IMR-90 (cell line): ENCODE measurements at regions not wholly inside any gene's neighbourhood (a gene's known extent, or its start where the extent isn't known, plus 50 kb on each side); places are given as distances from the start of the nearest gene placed in this dataset.

ENCODE experiments used
- ATAC-seq: fragments of 200-7000 bp; cut with Tn5 transposase; 2 replicates; pipeline ENCODE4 v1.9.1; 2020; ENCODE audit warnings: low read depth, mild to moderate bottlenecking, moderate library complexity
- BruUV-seq: library from RNA; stranded (reverse); fragments of 400-500 nt; replicated peaks from 2 replicates; lab custom pipeline; 2021; lab: Mats Ljungman, UMichigan
- CTCF ChIA-PET: fragments of 300-600 bp; formaldehyde crosslinking; extraction: SDS; loops from one replicate; lab custom pipeline; 2021; ENCODE audit warnings: antibody characterized with exemption; lab: Yijun Ruan, JAX
- POLR2A ChIA-PET: fragments of 300-600 bp; sonication (Branson Sonifier 250); formaldehyde crosslinking; loops from one replicate; lab custom pipeline; 2022; ENCODE audit warnings: antibody characterized with exemption; ENCODE audit not compliant: unreplicated experiment; lab: Charles Lee
- DNase-seq: peaks from one replicate; pipeline ENCODE4 v3.0.0; 2013
- H2AFZ ChIP-seq: replicated peaks from 2 replicates; pipeline ENCODE3; 2013; ENCODE audit warnings: low read length, mild to moderate bottlenecking; ENCODE audit not compliant: poor library complexity
- H2AK5ac ChIP-seq: 2 replicates; pipeline ENCODE4 v1.6.1; 2013; ENCODE audit warnings: low read depth, low read length, inconsistent platforms
- H2AK9ac ChIP-seq: replicated peaks from 2 replicates; pipeline ENCODE3; 2013; ENCODE audit warnings: mild to moderate bottlenecking, low read depth, low read length, moderate library complexity; ENCODE audit not compliant: poor library complexity
- H2BK120ac ChIP-seq: 2 replicates; pipeline ENCODE4 v1.6.1; 2013; ENCODE audit warnings: low read depth, low read length, inconsistent platforms
- H2BK15ac ChIP-seq: 3 replicates; pipeline ENCODE4 v1.6.1; 2013; ENCODE audit warnings: low read depth, low read length, inconsistent platforms
- H2BK20ac ChIP-seq: 2 replicates; pipeline ENCODE4 v1.6.1; 2013; ENCODE audit warnings: low read depth, mild to moderate bottlenecking, inconsistent platforms, low read length, moderate library complexity
- H2BK5ac ChIP-seq: 2 replicates; pipeline ENCODE4 v1.6.1; 2013; ENCODE audit warnings: mild to moderate bottlenecking, low read depth, low read length, inconsistent platforms; ENCODE audit not compliant: poor library complexity, severe bottlenecking
- H3K14ac ChIP-seq: replicated peaks from 2 replicates; pipeline ENCODE4 v1.6.1; 2013; ENCODE audit warnings: low read depth, low read length, inconsistent platforms
- H3K18ac ChIP-seq: 2 replicates; pipeline ENCODE4 v1.6.1; 2013; ENCODE audit warnings: low read depth, low read length, control low read depth
- H3K23ac ChIP-seq: 2 replicates; pipeline ENCODE4 v1.6.1; 2013; ENCODE audit warnings: low read depth, low read length, inconsistent platforms
- H3K27ac ChIP-seq: 2 replicates; pipeline ENCODE4 v1.5.1; 2013; ENCODE audit warnings: mild to moderate bottlenecking, control low read depth, low read length; ENCODE audit not compliant: insufficient read depth
- H3K27me3 ChIP-seq: 2 replicates; pipeline ENCODE4 v1.6.1; 2013; ENCODE audit warnings: low read length; ENCODE audit not compliant: control insufficient read depth, insufficient read depth
- H3K36me3 ChIP-seq: 2 replicates; pipeline ENCODE4 v1.6.1; 2013; ENCODE audit warnings: low read length, mixed read lengths; ENCODE audit not compliant: control insufficient read depth, insufficient read depth
- H3K4ac ChIP-seq: 2 replicates; pipeline ENCODE4 v1.6.1; 2013; ENCODE audit warnings: low read depth, low read length, inconsistent platforms
- H3K4me1 ChIP-seq: 2 replicates; pipeline ENCODE4 v1.6.1; 2013; ENCODE audit warnings: low read length, mixed read lengths; ENCODE audit not compliant: control insufficient read depth, insufficient read depth
- H3K4me2 ChIP-seq: 2 replicates; pipeline ENCODE4 v1.6.1; 2013; ENCODE audit warnings: low read depth, mild to moderate bottlenecking, control low read depth, low read length, moderate library complexity
- H3K4me3 ChIP-seq: 2 replicates; pipeline ENCODE4 v1.5.1; 2013; ENCODE audit warnings: low read depth, mild to moderate bottlenecking, control low read depth, low read length, moderate library complexity; ENCODE audit not compliant: insufficient read depth
- H3K56ac ChIP-seq: 2 replicates; pipeline ENCODE4 v1.6.1; 2013; ENCODE audit warnings: low read length, inconsistent platforms; ENCODE audit not compliant: insufficient read depth; ENCODE audit errors: extremely low read depth
- H3K79me1 ChIP-seq, 2 experiments: 2 replicates each; pipeline ENCODE4 v1.6.1; 2013; ENCODE audit warnings: low read length in 2 of 2, inconsistent platforms in 1 of 2, low read depth in 1 of 2
- H3K9ac ChIP-seq: 2 replicates; pipeline ENCODE4 v1.6.1; 2013; ENCODE audit warnings: low read depth, low read length, control low read depth
- H3K9me1 ChIP-seq: 2 replicates; pipeline ENCODE4 v1.6.1; 2013; ENCODE audit warnings: low read length, inconsistent platforms; ENCODE audit not compliant: insufficient read depth
- H3K9me3 ChIP-seq: 2 replicates; pipeline ENCODE4 v1.6.1; 2013; ENCODE audit warnings: low read length; ENCODE audit not compliant: control insufficient read depth, insufficient read depth
- H4K20me1 ChIP-seq: 2 replicates; pipeline ENCODE4 v1.6.1; 2013; ENCODE audit warnings: low read length, inconsistent platforms; ENCODE audit not compliant: insufficient read depth
- H4K5ac ChIP-seq: 2 replicates; pipeline ENCODE4 v1.6.1; 2013; ENCODE audit warnings: mild to moderate bottlenecking, low read depth, low read length, control low read depth
- H4K8ac ChIP-seq, 2 experiments: 2 replicates each; pipeline ENCODE4 v1.6.1; 2013; ENCODE audit warnings: low read depth in 2 of 2, low read length in 2 of 2, control low read depth in 1 of 2, inconsistent platforms in 1 of 2
- H4K91ac ChIP-seq: 2 replicates; pipeline ENCODE4 v1.6.1; 2013; ENCODE audit warnings: low read depth, low read length, inconsistent platforms; ENCODE audit not compliant: insufficient read depth
- BHLHE40 ChIP-seq: fragments of 150-350 bp; IDR thresholded peaks from 2 replicates; pipeline ENCODE4 v1.6.1; 2016; ENCODE audit warnings: mild to moderate bottlenecking, low read depth, low read length
- CEBPB ChIP-seq: IDR thresholded peaks from 2 replicates; pipeline ENCODE4 v1.6.1; 2012; ENCODE audit warnings: low read depth, low read length, improper control_type of control experiment
- CHD1 ChIP-seq: IDR thresholded peaks from 2 replicates; pipeline ENCODE4 v1.6.1; 2012; ENCODE audit warnings: low read depth, low read length, improper control_type of control experiment
- FOS ChIP-seq: fragments of 150-350 bp; IDR thresholded peaks from 2 replicates; pipeline ENCODE4 v1.6.1; 2016; ENCODE audit warnings: low read depth, low read length
- MAFK ChIP-seq: IDR thresholded peaks from 2 replicates; pipeline ENCODE4 v1.6.1; 2012; ENCODE audit warnings: low read depth, low read length, improper control_type of control experiment
- MAZ ChIP-seq: IDR thresholded peaks from 2 replicates; pipeline ENCODE4 v1.6.1; 2012; ENCODE audit warnings: low read depth, mild to moderate bottlenecking, low read length, improper control_type of control experiment, moderate library complexity, borderline replicate concordance
- MXI1 ChIP-seq: IDR thresholded peaks from 2 replicates; pipeline ENCODE4 v1.6.1; 2012; ENCODE audit warnings: low read depth, mild to moderate bottlenecking, low read length, moderate library complexity, borderline replicate concordance
- NFE2L2 ChIP-seq: fragments of 150-350 bp; IDR thresholded peaks from 2 replicates; pipeline ENCODE4 v1.6.1; 2016; ENCODE audit warnings: low read depth, mild to moderate bottlenecking, low read length
- POLR2A ChIP-seq: IDR thresholded peaks from 2 replicates; pipeline ENCODE4 v1.6.1; 2012; ENCODE audit warnings: mild to moderate bottlenecking, low read depth, low read length
- RAD21 ChIP-seq: IDR thresholded peaks from 2 replicates; pipeline ENCODE4 v1.6.1; 2012; ENCODE audit warnings: low read length, improper control_type of control experiment
- RCOR1 ChIP-seq: IDR thresholded peaks from 2 replicates; pipeline ENCODE4 v1.6.1; 2012; ENCODE audit warnings: mild to moderate bottlenecking, low read length, improper control_type of control experiment; ENCODE audit not compliant: insufficient replicate concordance
- RFX5 ChIP-seq: IDR thresholded peaks from 2 replicates; pipeline ENCODE4 v1.8.0; 2012; ENCODE audit warnings: low read depth, mild to moderate bottlenecking, low read length, moderate library complexity
- SMC3 ChIP-seq: fragments of 150-350 bp; IDR thresholded peaks from 2 replicates; pipeline ENCODE4 v1.6.1; 2016; ENCODE audit warnings: low read depth, mild to moderate bottlenecking, antibody characterized with exemption, low read length, moderate library complexity
- WGBS, 2 experiments: methylation state at CpG; one replicate each; pipeline versions ENCODE4 v1.1.5 to v1.1.7; 2013; ENCODE audit warnings: missing lambda C conversion rate in 2 of 2; ENCODE audit not compliant: insufficient read length in 1 of 2; ENCODE audit errors: extremely low coverage in 2 of 2; 5-methylcytosine and 5-hydroxymethylcytosine counted together
- dilution Hi-C: fragments of 300-500 bp; cut with HindIII; formaldehyde crosslinking; loops from one replicate; pipeline ENCODE4 v1.14.3; 2018; ENCODE audit warnings: low sequenced_read_pairs; ENCODE audit not compliant: unreplicated experiment
- in situ Hi-C: fragments of 300-500 bp; cut with MboI; formaldehyde crosslinking; loops from 3 replicates; pipeline ENCODE4 v1.14.3; 2019; ENCODE audit warnings: low sequenced_read_pairs, inconsistent platforms, mixed read lengths
- intact Hi-C: fragments of 100-400 bp; cut with micrococcal nuclease; formaldehyde crosslinking; loops from 2 replicates; pipeline ENCODE4 v1.10.0; 2022
- TF ChIP-seq, protein P1 (sequence below): fragments of 150-350 bp; IDR thresholded peaks from 2 replicates; pipeline ENCODE4 v1.6.1; 2017; ENCODE audit warnings: mild to moderate bottlenecking, antibody characterized with exemption, low read length, low read depth
- TF ChIP-seq, protein P2 (sequence below): conservative IDR thresholded peaks from 2 replicates; pipeline ENCODE4 v1.5.1; 2012; ENCODE audit warnings: mild to moderate bottlenecking, low read depth, low read length, improper control_type of control experiment
- TF ChIP-seq, protein P3 (sequence below): fragments of 150-350 bp; IDR thresholded peaks from 2 replicates; pipeline ENCODE4 v1.6.1; 2016; ENCODE audit warnings: low read depth, mild to moderate bottlenecking, low read length, moderate library complexity, borderline replicate concordance

DNA sequence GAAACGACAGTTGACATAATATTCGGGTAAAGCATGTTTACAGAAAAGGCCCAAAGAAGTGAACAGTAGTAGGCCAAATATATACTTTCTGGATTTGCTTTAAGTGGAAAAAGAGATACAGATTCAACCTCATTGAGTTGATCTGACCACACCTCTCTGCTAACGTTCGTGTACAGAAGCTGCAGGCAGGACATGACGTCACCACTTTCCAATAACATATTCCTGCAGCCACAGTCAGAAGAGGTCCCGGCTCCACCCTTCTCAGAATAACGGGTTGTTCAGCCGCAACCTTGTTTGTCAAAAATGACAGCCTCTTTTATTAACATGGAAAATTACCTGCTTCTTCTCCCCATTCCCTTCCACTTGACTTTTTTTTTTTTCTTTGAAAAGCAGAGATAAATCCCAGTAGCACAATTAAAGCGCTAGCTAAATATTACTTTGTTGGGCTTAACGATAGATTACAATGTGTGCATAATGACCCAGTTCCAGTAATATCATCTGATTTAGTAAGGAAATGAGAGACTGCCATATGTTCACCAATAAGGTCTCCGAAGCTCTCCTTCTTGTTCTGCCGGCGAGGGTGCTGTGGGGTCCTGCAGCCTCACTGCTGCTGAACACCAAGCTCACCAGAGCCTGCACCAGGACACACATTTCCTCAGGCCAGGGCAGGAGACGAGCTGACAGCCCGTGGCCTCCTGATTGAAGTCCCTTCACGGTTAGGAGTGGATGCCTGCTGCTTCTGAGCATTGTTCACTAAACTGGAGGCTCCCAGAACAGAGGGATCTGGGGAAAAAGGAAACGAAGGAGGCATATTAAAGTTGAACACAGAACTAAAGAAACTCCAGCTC is 451.0 kb upstream of the SALL3 start:
- Histone ChIP-seq H2AK9ac (no peak overlapping the region), H2AFZ (no peak overlapping the region), H3K4me1 (no peaks in the 10 kb centered on the region), H3K27ac (no peak overlapping the region), H2BK5ac (no peak overlapping the region), H3K79me1 (no peaks in the 10 kb centered on the region), H3K36me3 (no peaks in the 10 kb centered on the region), H3K9ac (no peak overlapping the region), H4K5ac (no peak overlapping the region), H3K9me1 (no peaks in the 10 kb centered on the region), H3K56ac (no peak overlapping the region), H3K27me3 (no peaks in the 10 kb centered on the region), H3K14ac (no peak overlapping the region), H3K4ac (no peak overlapping the region), H4K8ac (no peak overlapping the region), H3K4me2 (no peak overlapping the region), H3K18ac (no peak overlapping the region), H4K20me1 (no peaks in the 10 kb centered on the region), H2BK15ac (no peak overlapping the region), H3K4me3 (no peak overlapping the region), H3K23ac (no peak overlapping the region), H2BK120ac (no peak overlapping the region), H2BK20ac (no peak overlapping the region), H3K9me3 (peaks cover 25% of the 10 kb centered on the region), H4K91ac (no peak overlapping the region), H2AK5ac (no peak overlapping the region)
- DNase-seq = no peak
- 25% methylated on average over 3 of the region's 17 CpGs; no CpG with 5 or more reads in 1 of the 2 experiments for WGBS, 2 experiments
- POLR2A ChIA-PET = no interaction called here
- TF ChIP-seq FOS = no peak
- no peak for TF ChIP-seq RAD21
- TF ChIP-seq BHLHE40 = no peak
- no peak for TF ChIP-seq RCOR1
- TF ChIP-seq, protein P1, sequence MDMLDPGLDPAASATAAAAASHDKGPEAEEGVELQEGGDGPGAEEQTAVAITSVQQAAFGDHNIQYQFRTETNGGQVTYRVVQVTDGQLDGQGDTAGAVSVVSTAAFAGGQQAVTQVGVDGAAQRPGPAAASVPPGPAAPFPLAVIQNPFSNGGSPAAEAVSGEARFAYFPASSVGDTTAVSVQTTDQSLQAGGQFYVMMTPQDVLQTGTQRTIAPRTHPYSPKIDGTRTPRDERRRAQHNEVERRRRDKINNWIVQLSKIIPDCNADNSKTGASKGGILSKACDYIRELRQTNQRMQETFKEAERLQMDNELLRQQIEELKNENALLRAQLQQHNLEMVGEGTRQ = no peak
- no peak for TF ChIP-seq CEBPB
- TF ChIP-seq SMC3 = no peak
- TF ChIP-seq CHD1 = no peak
- no peak for TF ChIP-seq MAZ
- TF ChIP-seq NFE2L2 = no peak
- TF ChIP-seq, protein P2, sequence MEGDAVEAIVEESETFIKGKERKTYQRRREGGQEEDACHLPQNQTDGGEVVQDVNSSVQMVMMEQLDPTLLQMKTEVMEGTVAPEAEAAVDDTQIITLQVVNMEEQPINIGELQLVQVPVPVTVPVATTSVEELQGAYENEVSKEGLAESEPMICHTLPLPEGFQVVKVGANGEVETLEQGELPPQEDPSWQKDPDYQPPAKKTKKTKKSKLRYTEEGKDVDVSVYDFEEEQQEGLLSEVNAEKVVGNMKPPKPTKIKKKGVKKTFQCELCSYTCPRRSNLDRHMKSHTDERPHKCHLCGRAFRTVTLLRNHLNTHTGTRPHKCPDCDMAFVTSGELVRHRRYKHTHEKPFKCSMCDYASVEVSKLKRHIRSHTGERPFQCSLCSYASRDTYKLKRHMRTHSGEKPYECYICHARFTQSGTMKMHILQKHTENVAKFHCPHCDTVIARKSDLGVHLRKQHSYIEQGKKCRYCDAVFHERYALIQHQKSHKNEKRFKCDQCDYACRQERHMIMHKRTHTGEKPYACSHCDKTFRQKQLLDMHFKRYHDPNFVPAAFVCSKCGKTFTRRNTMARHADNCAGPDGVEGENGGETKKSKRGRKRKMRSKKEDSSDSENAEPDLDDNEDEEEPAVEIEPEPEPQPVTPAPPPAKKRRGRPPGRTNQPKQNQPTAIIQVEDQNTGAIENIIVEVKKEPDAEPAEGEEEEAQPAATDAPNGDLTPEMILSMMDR = no peak
- TF ChIP-seq MXI1 = no peak
- TF ChIP-seq MAFK = no peak
- no peak for TF ChIP-seq RFX5
- TF ChIP-seq, protein P3, sequence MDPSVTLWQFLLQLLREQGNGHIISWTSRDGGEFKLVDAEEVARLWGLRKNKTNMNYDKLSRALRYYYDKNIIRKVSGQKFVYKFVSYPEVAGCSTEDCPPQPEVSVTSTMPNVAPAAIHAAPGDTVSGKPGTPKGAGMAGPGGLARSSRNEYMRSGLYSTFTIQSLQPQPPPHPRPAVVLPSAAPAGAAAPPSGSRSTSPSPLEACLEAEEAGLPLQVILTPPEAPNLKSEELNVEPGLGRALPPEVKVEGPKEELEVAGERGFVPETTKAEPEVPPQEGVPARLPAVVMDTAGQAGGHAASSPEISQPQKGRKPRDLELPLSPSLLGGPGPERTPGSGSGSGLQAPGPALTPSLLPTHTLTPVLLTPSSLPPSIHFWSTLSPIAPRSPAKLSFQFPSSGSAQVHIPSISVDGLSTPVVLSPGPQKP = no peak
- TF ChIP-seq POLR2A = no peak
- dilution Hi-C loops (no loop called here), in situ Hi-C loops (no loop called here), intact Hi-C loops (no loop called here)
- CTCF ChIA-PET = no interaction called here
- no peak for ATAC-seq
- no TSS peak for BruUV-seq
